ENCODE measurements at regions not wholly inside any gene's neighbourhood (a gene's known extent, or its start where the extent isn't known, plus 50 kb on each side); places are given as distances from the start of the nearest gene placed in this dataset.

DNA sequence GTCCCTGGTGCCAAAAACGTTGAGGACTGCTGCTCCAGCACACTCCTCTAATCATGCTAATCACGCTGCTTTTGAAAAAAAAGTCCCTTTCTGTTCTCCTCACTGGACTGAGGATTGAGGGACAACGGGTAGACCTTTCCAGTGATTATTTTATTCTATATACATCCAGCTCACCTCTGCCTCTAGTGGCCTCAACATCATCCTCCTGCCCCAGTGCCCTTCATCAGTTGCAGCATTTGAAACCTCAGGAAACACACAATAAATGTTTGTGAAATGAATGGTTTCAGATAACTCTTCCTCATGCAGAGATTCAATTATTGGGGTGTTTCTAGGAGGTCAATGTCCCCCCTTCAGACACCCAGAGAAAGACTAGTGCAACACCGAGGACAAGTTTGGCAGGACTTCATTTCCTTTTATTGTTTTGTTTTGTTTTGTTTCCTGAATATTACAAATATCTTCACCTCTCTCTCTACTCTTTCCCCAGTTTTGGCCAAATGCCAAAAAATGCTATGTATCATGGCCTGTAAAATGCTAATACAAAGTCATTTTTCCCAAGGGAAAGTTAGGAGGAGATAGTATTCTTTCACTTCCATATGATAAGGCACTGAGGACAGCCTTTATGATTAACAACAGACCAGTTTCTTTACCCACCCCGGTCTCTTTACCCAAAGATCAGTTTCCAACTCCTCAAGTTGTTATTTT lies 460.1 kb upstream of the SLIT2 start:
- DNase-seq = no peak

DNA sequence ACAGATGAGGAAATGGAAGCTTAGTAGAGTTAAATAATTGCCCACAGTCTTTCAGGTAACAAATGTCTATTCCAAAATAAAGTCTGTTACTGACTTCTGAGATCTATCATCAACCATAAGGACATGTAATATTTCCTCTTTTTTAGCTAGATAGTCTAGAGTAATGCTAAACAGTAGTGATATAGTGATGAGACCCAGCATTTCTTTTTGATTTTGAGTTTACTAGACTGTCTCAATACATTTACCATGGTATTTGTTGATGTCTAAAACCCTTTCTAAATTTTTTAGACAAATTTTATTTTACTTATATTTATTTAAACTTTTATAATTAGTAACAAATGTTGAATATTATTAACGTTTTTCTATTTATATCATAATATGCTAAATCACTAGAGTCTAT lies 465.1 kb upstream of the SLIT2 start:
- DNase-seq = no peak

DNA sequence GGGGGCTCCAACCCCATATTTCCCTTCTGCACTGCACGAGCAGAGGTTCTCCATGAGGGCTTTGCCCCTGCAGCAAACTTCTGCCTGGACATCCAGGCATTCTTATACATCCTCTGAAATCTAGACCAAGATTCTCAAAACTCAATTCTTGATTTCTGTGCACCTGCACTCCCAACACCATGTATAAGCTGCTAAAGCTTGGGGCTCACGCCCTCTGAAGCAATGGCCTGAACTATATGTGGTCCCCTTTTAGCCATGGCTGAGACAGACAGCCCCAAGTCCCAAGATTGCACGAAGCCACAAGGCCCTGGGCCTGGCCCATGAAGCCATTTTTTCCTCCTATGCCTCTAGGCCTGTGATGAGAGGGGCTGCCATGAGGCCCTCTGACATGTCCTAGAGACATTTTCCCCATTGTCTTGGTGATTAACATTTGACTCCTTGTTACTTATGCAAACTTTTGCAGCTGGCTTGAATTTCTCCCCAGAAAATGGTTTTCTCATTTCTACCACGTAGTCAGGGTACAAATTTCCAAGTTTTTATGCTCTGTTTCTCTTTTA lies 468.0 kb upstream of the SLIT2 start:
- DNase-seq = no peak

DNA sequence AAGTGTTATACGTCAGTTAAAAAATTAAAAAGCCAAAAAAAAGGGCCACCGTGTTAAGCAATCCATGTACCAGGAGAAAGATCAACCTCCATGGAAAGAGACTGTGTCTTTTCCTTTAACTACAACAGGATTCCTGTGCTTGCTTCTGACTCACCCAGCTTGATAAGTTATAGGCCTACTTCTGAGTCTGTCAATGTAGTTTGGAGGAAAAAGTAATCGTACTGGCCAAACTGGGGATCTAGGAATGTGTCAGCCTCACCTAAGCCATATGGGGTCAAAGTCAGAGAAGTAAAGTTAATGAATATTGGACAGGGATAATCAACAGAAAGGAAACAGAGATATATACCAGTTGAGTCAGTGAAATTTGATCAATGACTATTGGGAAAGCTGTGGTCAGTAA lies 470.8 kb upstream of the SLIT2 start:
- DNase-seq = no peak

DNA sequence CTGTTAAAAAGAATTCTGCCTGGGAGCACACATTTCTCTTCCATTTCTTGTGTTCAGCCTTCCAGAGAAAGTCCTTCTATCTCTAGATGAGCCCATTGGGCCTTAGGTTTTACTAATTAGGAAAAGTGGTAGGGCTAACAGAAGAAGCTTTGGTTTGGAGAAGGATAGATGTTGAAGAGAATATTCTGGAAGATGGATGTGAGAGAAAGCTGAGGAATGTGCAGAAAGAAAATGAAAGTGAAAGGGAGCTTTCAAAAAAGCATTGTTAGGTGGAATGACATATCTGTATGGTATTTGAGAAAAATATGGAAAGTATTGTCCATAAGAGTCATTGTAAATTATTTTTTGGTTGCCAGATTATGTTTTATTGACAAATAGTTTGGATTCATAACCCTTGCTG lies 474.8 kb upstream of the SLIT2 start:
- DNase-seq = no peak

DNA sequence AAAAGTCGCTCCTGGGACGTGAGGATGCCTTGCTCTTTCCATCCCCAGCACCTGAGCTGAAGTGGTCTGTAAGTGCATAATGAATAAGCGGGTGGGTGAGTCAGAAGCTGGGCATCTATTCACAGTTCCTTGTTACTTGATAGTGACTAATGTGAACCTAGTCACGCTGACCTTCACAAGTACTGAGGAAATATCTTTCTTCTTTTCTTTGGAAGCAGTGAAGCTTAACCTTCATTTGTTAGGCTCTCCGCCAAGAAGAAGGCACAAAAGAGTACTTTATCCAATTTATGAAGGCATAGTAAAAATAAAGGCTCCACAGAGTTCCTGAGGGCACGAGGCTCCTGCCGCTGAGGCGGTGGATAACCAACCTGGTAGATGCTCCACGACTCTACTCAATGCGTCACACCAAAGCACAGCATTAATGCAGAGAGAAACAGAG lies 475.7 kb upstream of the SLIT2 start:
- DNase-seq = no peak

DNA sequence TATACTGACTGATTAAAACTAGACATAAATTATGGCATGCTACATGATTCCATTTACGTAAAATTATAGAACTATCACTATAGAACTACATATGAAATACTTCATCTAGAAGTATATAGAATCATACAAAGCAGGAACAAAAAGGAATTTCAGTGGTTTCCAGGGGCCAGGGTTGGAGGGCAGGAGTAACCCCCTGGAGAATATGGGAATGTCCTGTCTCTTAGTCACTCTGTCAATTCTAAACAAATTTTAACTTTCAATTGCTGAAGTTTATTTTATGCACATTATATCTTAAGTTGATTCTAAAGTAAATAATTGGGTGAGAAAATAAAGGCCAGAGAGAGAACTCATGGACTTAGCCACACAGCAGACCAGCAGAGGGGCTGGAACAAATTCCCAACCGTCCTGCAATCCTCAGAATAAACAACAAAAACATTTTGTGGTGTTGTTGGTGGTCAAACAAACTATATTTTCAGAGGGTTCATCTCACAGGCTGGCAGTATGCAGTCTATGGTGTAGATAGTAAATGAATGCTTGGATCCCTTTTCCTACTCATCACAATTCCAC lies 476.9 kb upstream of the SLIT2 start:
- DNase-seq = no peak

DNA sequence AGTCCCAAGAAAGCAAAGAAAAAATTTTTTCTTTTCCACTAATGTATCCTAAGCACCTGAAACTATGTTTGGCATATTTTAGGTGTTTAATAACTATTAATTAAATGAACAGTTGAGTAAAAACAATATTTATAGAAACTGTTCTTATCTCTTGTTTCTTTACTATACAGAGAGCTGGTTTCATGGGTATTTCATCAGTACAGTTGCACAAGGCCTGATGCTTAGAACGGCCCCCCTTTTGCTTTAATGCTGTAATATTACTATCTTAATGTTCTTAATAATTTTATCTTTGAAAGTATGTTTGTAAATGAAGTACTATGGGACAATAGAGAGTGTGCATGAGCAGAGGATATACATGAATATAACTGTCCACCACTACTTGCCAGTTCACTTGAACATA lies 479.1 kb upstream of the SLIT2 start:
- DNase-seq = no peak

DNA sequence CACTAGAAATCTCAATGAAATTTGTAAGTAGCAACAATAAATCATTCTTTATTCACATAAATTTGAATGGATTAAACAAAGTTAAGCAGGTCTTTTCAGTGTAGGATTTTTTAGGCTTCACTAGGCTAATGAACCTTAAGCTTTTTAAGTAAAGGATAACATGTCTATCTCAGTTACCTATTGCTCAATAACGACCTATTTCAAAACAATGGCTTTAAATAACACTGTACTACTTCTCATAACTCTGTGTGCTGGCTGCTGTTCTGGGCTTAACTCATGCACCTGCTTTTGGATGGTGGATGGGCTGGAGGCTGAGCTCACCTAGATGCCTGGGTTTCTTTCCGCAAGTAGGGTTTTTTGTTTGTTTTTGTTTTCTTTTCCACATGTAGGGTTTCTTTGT lies 495.0 kb upstream of the SLIT2 start:
- no peak for DNase-seq

DNA sequence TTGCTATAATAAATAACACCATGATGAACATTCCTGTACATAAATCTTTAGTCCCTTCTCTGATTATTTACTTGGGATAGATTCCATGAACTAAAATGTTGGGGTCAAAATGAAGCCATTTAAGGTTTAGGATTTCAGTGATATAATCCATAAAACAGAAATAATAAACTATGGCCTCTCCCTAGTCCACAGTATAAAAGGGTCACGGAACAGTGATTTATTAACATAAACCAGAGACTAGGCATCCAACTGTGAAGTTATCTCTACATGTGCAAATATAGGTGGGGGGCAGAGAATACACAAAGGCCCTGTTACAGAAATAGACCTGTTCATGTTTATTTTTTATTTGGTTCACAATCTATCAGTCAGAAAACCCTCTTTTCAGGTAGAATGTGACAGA lies 499.1 kb upstream of the SLIT2 start:
- no peak for DNase-seq

DNA sequence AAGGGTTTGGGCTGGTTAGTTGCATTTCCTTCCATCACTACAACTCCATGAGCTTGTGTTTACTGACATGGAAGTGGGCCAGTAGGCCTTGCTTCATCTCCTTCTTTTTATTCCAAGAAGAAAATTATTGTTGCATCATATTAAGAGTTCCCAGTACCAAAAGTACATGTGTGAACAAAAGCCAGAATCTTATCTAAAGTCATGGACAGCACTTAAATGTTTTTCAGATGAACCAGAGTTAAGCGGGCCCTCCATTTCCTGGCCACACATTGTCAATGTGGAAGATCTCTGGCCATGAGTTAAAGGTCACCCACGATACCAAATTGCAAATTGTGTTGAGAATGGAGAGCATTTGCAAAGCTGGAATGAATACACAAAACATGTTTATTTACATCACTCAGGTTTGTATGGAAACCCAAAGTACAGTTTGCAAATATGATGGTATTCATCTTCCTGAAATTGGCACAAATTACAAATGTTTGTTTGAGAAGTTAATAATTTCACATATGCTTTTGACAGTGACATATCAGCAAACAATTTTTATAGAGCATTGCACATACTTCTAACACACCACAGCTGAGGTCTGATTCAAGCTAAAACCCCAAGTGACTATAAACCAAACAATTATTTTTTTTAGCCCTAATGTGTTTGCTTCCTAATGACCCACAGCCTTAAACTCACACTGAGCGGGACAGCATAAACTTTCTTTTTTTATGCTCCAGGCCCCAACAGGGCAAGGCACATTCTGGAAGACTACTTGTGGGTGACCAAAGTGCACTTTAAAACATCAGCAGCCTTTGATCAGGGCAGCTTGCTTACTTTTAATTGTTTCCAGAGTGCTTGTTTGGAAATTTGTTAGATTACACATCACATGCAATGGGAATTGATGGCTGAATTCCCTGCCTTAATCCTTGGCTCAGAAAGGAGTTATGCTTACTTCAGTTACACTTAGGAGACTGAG lies 502.9 kb upstream of the SLIT2 start:
- no peak for DNase-seq

DNA sequence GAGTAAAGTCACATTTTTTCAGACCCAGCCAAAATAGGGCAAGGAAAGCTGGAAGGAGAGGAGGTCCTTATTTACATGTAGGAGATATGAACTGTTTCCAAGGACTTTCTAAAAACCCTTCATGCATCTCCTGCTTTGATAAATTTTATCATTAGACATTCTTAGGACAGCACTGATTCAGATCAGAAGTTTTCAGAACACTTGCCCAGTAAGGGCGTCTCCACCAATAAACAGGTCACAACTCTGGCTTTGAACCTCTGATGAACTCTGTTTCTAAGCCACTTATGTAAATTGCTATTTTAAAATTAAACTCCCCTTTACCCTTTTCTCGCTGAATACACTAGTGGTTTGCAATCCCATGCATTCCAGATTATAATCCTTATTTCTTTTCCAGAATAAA lies 505.3 kb upstream of the SLIT2 start:
- no peak for DNase-seq

DNA sequence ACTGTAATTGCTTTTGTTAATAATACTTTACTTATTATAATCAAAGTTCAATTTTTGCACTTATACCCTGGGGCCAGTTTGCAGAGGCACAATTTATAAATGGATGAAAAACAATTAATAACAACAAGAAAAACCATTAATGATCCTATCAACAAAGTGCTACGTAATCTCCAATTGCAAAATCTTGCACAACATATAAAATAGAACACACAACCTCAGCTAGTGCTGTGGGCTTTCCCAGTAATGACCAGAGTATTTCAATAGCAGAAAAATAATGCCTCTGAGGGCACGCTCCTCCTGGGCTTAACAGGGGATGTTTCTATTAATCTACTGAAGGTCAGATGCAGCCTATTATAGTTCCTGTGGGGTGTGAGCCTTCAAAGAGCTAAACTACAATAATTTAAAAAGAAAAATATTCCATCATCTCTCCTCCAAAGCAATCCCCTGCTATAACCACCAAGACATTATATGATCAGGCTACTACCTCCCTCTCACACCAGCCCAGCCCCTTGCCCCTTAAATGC lies 508.5 kb upstream of the SLIT2 start:
- DNase-seq = no peak

DNA sequence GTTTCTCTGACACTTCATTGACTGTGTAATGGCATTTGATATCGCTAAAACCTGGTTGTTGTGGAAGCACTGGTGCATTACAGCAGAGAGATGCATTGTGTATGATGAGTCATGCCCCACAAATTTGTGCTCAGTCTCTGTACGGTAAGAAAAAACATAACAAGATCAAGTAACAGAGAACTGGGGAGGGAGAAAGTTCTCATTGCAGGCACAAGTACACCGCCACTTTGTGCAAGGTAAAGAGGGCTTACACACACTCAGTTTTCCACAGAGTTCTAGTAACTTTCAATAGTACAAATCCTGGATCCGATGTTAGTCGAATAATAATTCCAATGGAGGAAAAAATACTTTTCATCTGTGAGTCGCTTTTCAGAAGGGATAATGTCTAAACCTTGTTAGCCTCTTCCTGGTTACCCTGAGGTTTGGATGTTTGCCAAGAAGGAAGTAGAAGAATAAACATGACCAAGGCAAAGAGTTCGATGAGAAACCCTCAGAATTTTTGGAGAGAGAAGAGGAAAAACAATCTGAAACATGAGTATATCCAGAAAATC lies 512.5 kb upstream of the SLIT2 start:
- no peak for DNase-seq

DNA sequence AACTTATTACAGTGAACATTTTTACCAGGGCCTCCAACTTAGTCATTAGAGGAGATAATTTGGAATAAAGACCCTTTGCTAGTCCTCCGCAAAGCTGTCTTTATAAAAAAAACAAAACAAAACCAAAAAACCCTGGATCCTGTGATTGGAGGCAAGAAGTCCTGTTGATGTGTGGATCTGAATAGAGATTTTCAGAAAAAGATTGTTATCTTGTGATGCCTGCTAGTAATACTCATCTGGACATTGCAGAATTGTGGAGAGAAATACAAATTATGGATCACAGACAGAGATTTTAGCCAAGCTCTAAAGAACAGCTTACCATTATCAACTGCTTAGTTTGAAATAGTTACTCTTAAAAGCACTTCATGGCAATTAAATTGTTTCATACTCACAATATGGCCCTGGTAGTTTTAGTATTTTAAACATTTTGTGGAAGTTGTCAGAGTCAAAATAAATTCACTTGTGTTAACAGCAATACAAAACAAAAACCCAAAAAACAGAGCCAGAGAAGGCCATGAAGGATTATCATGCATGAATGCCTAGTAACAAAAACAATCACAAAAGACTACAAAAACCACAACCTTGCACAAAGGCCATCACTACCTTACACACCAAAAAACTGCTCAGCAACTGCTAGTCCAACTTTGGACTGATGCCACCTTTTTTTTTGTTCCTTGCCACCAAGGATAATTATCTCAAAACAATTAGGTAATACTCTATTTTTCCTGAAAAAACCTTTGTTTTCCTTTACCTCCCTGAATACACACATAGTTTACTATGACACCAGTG lies 514.5 kb upstream of the SLIT2 start:
- DNase-seq = no peak

DNA sequence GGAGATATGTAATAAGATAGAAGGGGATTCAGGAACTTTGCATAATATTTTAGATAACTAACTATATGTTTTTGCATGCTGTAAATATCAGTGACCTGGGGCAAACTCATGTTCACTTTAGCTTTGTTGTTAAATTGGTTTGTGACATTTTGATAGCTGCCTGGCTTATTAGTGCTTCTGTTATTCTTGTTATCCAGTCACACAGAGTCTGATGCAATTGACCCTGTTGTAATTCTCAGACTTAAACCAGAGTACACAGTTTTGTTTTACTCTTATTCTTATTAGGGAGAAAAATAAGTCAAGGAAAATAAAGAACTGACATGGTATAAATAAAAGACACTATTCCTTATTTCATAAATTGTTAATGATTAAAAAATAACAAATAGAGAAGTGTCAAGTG lies 516.7 kb upstream of the SLIT2 start:
- DNase-seq = no peak

DNA sequence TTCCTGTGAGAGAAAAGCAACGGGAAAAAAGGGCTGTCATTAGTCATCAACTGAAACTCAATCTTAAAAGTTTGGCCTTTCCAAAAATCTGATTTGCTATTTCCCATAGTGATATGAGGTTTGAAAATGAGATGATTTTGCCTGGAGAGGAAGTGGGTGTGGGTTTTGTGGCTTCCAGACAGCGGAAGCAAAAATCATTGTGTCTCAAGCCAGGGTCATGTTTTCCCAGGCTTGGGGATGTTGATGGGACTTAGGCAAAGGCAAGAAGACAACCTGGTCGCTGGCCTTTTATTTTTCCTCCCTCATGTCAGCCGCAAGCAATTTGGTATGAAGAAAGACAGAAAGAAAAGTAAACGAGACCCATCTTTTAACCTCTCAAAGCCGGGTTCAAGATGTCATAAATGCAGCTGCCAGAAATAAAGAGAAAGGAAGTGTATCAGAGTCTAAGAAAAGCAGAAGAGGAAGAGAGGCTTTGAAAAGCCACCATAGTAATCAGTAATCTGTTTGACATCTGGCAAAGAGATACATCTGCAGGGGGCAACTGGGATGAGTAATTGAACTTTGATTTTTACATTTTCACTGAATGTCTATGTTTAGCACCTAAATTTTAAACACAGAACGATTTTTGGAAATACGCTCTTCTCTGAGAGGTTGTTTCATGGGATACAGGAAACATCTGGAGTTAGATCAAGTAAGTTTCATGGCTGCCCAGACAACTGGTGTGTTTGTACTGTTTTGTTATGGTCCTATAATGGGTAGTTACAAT lies 521.6 kb upstream of the SLIT2 start:
- peak in 1 of 58 donors; percentile 1 for DNase-seq

DNA sequence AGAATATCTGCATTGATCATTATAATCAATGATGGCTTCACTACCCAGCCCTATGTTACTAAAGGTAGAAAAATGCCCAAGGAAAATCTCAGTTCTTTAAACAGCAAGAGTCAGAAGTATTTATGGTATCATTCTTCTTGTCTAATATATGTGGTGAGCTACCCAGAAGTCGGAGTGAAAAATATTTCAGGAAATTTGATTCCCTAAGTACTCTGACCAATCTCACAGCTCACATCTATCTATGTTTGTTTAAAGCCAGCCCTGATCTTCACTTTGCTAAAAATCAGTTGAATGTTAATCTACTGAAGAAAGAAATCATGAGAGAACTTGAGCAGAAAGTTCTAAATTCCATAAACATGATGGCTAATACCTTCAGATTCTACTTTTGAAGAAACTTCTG lies 522.9 kb upstream of the SLIT2 start:
- DNase-seq = no peak

DNA sequence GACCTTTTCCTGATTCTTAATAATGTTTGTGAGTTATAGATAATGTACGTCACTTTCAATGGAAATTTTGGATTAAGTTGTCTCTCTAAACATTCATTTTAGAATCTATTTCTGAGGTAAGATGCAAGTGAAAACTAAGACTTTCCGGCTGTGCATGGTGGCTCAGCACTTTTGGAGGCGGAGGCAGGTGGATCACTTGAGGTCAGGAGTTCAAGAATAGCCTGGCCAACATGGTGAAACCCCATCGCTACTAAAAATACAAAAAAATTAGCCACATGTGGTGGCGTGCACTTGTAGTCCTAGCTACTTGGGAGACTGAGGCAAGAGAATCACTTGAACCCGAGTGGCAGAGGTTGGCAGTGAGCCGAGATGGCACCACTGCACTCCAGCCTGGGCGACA lies 524.6 kb upstream of the SLIT2 start:
- DNase-seq = no peak

DNA sequence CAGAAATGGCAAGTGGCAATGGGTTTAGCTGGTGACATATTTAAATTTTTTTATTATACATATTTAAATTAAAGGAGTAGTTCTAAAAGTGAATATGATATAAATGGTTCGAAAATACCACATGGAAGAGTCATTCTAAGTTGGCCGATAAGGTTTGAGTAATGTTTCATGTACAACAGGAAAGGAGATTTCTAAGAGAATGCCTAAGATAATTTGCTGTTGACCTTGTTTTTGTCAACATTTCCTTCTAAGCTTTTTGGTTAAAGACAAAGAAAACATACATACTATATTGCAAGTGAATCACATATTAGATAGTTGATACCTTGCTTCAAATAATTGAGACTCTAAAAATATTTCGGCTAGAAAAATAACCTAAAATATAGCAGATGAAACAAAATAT lies 526.6 kb upstream of the SLIT2 start:
- DNase-seq = no peak

Data from anterior cingulate cortex (tissue), 58 donors.